A549 (cell line): ENCODE measurements at regions not wholly inside any gene's neighbourhood (a gene's known extent, or its start where the extent isn't known, plus 50 kb on each side); places are given as distances from the start of the nearest gene placed in this dataset.
"Not testable (repeated sequence)": the region's sequence is repeated elsewhere in the genome, so short reads cannot be mapped to it uniquely, and the experiment has no call there.

Experiments used
- ATAC-seq, 2 experiments: fragments of 200-7000 bp in 1 of 2; fragments of >200 bp in 1 of 2; cut with Nextera tagmentation in 1 of 2; cut with Tn5 transposase in 1 of 2; 3 replicates each; pipeline versions ENCODE4 v1.8.0 to v1.9.1; 2018 to 2020; ENCODE audit warnings: mild to moderate bottlenecking in 1 of 2, moderate library complexity in 1 of 2
- CTCF ChIA-PET: fragments of 300-600 bp; sonication (Branson Sonifier 250); formaldehyde crosslinking; extraction: SDS; loops from one replicate; lab custom pipeline; 2021; ENCODE audit warnings: antibody characterized with exemption, inconsistent platforms; lab: Yijun Ruan, JAX
- POLR2A ChIA-PET: fragments of 350-600 bp; formaldehyde crosslinking; extraction: SDS; loops from one replicate; lab custom pipeline; 2021; ENCODE audit warnings: antibody characterized with exemption, inconsistent platforms; lab: Yijun Ruan, JAX
- DNase-seq, 2 experiments: peaks; one replicate each; pipeline versions ENCODE4 v3.0.0 to v3.0.0-alpha.2; 2011 to 2016; ENCODE audit warnings: low read depth in 1 of 2, low spot score in 1 of 2
- FAIRE-seq: peaks from 2 replicates; lab custom pipeline; 2011; peaks lifted over from hg19 to GRCh38; lab: Jason Lieb, UNC
- H3K27ac ChIP-seq, 2 experiments: fragments of >200 bp; sonication (Bioruptor Twin); formaldehyde crosslinking; 3 replicates each; pipeline ENCODE4 v1.5.1; 2016 to 2017
- H3K4me1 ChIP-seq: fragments of >200 bp; sonication (Bioruptor Twin); formaldehyde crosslinking; 3 replicates; pipeline ENCODE4 v1.6.1; 2016
- H3K4me2 ChIP-seq: fragments of >200 bp; sonication (Bioruptor Twin); formaldehyde crosslinking; 3 replicates; pipeline ENCODE4 v1.6.1; 2016
- H3K4me3 ChIP-seq: fragments of >200 bp; sonication (Bioruptor Twin); formaldehyde crosslinking; 3 replicates; pipeline ENCODE4 v1.5.1; 2016
- H3K9me3 ChIP-seq: fragments of >200 bp; sonication (Bioruptor Twin); formaldehyde crosslinking; 3 replicates; pipeline ENCODE4 v1.6.1; 2016
- WGBS: methylation state at CpG from one replicate; pipeline ENCODE4 v1.1.6; 2017; ENCODE audit errors: missing lambda C conversion rate; 5-methylcytosine and 5-hydroxymethylcytosine counted together

DNA sequence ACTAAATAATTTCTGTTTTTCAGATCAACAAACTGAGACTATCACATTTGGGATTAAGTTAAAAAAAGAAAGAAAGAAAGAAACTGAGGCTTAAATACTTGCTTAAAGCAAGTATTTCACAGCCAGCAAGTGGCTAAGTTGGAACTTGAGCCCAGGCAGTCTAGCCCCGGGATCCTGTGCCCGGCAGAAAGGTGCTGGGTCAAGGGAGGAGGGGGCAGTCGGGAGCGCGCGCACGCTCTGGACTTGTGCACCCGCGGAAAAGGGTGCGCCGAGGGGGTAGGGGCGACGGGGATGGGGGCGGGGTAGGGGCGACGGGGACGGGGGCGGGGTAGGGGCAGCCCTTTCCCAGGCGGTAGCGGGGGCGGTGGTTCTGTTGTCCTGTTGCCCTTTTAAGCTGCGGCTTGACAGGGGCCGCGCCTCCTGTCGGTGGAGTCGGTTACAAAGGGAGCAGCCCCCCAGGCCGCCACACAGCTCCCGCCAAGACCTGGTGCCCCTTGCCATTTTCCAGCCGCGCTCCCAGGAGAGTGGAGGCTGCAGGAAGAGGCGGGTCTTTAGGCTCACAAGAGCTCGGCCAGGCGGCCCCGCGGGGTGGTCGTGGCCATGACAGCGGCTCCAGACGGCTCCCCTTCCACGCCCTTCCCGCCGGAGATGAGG lies 60.6 kb downstream of the GOLGA8T start:
- ATAC-seq (peak; percentile 63 to 68), FAIRE-seq (peak; percentile 23)
- Histone ChIP-seq H3K4me2 (peak overlapping the region; percentile 81), H3K4me3 (peak overlapping the region; percentile 50), H3K27ac (peak overlapping the region; percentile 45 to 82; a peak in 3 of 6 replicates)
- CTCF ChIA-PET, DNase-seq, POLR2A ChIA-PET, H3K4me1 ChIP-seq, H3K9me3 ChIP-seq: not testable (repeated sequence)
- no CpG with 5 or more reads among the region's 41 CpGs for WGBS

- DNase-seq = not testable (repeated sequence)
Observed at GRCh38 chr15:30196009-30196375, 61.1 kb downstream of the GOLGA8T start.

DNA sequence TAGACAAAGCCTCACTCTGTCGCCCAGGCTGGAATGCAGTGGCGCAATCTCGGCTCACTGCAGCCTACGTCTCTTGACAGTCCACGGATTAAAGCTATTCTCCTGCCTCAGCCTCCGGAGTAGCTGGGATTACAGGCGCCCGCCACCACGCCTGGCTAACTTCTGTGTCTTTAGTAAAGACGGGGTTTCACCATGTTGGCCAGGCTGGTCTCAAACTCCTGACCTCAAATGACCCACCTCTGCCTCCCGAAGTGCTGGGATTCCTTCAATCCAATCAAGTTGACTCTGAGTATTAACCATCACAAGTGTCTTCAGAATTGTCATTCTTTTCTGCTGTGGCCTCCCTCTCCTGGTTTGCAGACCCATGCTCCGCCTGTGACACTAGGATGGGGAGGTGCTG lies 61.9 kb downstream of the GOLGA8T start:
- H3K4me2 ChIP-seq, CTCF ChIA-PET, H3K4me3 ChIP-seq, H3K9me3 ChIP-seq, ATAC-seq, H3K27ac ChIP-seq, DNase-seq, FAIRE-seq, POLR2A ChIA-PET, H3K4me1 ChIP-seq: not testable (repeated sequence)
- 93% methylated on average over 6 of the region's 12 CpGs for WGBS

More at GRCh38 chr15:30196009-30196375, 61.1 kb downstream of the GOLGA8T start:
- Histone ChIP-seq H3K27ac (peak overlapping the region; percentile 45 to 82; a peak in 3 of 6 replicates), H3K4me3 (peak overlapping the region; percentile 50), H3K4me2 (peak overlapping the region; percentile 81)
- FAIRE-seq, H3K9me3 ChIP-seq, H3K4me1 ChIP-seq, CTCF ChIA-PET, POLR2A ChIA-PET: not testable (repeated sequence)
- 0% methylated on average over 7 of the region's 32 CpGs for WGBS
- ATAC-seq = peak; percentile 57 to 76

GRCh38 chr15:30201517-30201916 lies 66.7 kb downstream of the GOLGA8T start:
- H3K4me1 ChIP-seq, H3K9me3 ChIP-seq, H3K4me2 ChIP-seq, DNase-seq, POLR2A ChIA-PET, H3K27ac ChIP-seq, CTCF ChIA-PET, ATAC-seq, H3K4me3 ChIP-seq: not testable (repeated sequence)
- peak; percentile 18 for FAIRE-seq
- WGBS = 86% methylated on average over 3 of the region's 4 CpGs

- H3K9me3 ChIP-seq, H3K27ac ChIP-seq, H3K4me3 ChIP-seq, ATAC-seq, DNase-seq, FAIRE-seq, H3K4me2 ChIP-seq, H3K4me1 ChIP-seq, CTCF ChIA-PET, POLR2A ChIA-PET: not testable (repeated sequence)
- no CpG with 5 or more reads among the region's 5 CpGs for WGBS
Observed at GRCh38 chr15:30213733-30214132, 78.9 kb downstream of the GOLGA8T start.

GRCh38 chr15:30221803-30222202 lies 87.0 kb downstream of the GOLGA8T start:
- H3K9me3 ChIP-seq, H3K4me1 ChIP-seq, H3K4me3 ChIP-seq, H3K4me2 ChIP-seq, POLR2A ChIA-PET, CTCF ChIA-PET, H3K27ac ChIP-seq, DNase-seq: not testable (repeated sequence)
- FAIRE-seq (peak; percentile 56), ATAC-seq (peak in 1 of 2 experiments; percentile 24; a peak in 2 of 6 replicates)
- WGBS = no CpG with 5 or more reads among the region's 4 CpGs

DNA sequence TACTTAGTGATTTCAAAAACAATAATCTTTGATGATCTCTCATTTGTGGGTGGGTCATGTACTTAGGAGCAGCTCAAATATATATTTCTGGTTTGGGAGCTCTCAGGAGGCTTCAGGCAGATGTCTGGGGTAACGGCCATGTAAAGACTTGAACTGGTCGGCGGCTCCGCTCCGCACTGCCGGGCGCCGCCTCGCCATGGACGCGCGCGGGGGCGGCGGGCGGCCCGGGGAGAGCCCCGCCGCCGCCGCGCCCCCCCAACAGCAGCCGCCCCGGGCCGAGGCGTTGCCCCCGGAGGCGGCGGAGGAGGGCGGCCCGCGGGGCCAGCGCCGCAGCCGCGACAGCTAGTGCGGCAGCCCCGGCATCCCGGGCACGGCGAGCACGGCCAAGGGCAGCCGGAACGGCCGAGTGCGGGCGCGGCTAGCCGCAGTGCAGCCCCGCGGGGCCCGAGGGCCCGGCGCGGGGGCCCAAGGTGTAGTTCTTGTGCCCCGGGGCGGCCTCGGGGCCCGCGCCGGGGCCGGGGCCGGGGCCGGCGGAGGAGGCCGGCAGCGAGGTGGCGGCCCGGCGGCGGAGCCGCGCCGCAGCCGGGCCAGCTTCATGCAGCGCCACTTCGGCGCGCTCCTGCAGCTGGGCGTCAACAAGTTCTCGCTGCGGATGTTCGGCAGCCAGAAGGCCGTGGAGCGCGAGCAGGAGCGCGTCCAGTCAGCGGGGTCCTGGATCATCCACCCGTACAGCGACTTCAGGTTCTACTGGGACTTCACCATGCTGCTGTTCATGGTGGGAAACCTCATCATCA lies 88.1 kb downstream of the GOLGA8T start:
- H3K4me1 ChIP-seq, CTCF ChIA-PET, POLR2A ChIA-PET, H3K9me3 ChIP-seq, DNase-seq, FAIRE-seq: not testable (repeated sequence)
- WGBS = 3% methylated on average over 6 of the region's 91 CpGs
- ATAC-seq = peak; percentile 86
- Histone ChIP-seq H3K27ac (peak overlapping the region in 1 of 2 experiments; percentile 77; a peak in 3 of 6 replicates), H3K4me3 (peak overlapping the region; percentile 42), H3K4me2 (0 out of 3 replicates have a peak overlapping the region, but pooled peaks have one; percentile 37)

DNA sequence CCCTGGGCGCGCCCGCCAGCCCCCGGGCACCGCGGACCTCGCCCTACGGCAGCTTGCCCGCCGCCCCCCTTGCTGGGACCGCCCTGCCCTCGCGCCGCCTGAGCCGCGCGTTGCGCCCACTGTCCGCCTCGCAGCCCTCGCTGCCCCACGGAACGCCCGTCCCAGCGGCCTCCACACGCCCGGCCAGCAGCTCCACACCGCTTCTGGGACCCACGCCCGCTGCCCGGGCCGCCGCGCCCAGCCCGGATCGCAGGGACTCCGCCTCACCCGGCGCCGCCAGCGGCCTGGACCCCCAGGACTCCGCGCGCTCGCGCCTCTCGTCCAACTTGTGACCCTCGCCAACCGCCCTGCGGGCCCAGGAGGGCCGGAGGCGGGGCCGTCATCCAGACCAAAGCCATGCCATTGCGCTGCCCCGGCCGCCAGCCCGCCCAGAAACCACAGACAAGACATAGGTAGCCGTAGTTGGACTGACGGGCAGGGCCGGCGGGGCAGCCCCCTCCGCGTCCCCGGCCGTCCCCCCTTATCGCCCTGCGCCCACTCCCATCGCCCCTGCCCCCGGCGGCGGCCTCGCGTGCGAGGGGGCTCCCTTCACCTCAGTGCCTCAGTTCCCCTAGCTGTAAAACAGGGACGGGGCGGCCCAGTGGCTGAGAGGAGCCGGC lies 90.5 kb downstream of the GOLGA8T start:
- FAIRE-seq, POLR2A ChIA-PET, H3K27ac ChIP-seq, H3K9me3 ChIP-seq, H3K4me1 ChIP-seq, H3K4me2 ChIP-seq, H3K4me3 ChIP-seq, CTCF ChIA-PET, ATAC-seq, DNase-seq: not testable (repeated sequence)
- WGBS = 66% methylated on average over 24 of the region's 77 CpGs

DNA sequence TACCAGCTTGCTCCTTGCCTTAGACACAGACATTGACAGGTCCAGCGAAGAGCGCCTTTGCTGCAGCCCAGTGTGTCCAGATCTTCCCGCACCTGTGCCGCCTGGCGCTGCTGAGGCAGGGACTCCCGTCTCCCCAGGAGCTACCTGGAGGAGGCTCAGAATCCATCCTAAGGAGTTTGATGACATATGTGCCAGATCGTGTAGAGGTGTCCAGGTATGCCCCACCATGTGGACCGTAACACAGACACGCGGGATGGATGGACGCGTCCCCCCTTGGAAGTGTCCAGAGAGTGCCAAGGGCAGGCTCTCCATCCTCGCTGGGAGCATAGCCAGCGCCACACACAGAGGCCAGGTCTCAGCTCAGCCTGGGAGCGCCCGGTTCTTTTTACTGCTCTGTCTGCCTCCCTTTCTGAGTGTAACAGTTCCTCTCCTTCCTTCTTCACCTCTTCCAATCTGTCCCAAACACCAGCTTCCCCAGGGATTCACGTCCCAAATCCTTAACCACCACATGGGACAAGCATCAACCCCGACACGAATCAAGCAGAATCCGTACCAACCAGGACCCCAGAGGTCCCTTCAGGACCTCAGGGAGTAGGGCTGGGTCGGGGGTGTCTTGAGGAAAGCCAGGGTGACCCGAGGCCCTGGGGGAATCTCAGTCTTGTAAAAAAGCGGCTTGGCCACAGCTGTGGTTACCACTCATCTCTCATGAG lies 126.7 kb downstream of the GOLGA8T start:
- WGBS = 71% methylated on average over 12 of the region's 23 CpGs
- peak; percentile 55 to 70 for ATAC-seq
- H3K27ac ChIP-seq, H3K4me2 ChIP-seq, FAIRE-seq, H3K4me1 ChIP-seq, H3K4me3 ChIP-seq, POLR2A ChIA-PET, CTCF ChIA-PET, DNase-seq, H3K9me3 ChIP-seq: not testable (repeated sequence)

DNA sequence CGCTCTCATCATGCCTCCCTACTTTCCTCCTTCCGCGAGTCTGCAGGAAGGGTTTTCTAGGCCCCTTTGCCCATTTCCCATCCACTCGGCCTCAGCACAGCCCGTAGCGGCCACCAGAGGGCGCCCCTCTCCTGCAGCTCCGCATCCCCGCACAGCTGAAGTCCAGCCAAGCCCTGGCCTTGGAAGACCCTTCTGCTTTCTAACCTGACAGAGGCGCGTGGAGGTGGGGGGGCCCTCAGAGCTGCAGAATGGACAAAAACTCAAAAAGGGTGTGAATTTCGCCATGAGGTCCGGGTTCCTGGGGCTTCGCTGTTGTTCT lies 127.2 kb downstream of the GOLGA8T start:
- ATAC-seq (peak; percentile 90 to 99), FAIRE-seq (peak; percentile 96)
- H3K9me3 ChIP-seq, POLR2A ChIA-PET, DNase-seq, H3K4me1 ChIP-seq, H3K4me2 ChIP-seq, CTCF ChIA-PET, H3K4me3 ChIP-seq, H3K27ac ChIP-seq: not testable (repeated sequence)
- no CpG with 5 or more reads among the region's 14 CpGs for WGBS
